ENCODE measurements at regions not wholly inside any gene's neighbourhood (a gene's known extent, or its start where the extent isn't known, plus 50 kb on each side); places are given as distances from the start of the nearest gene placed in this dataset.

GRCh38 chr15:69628256-69629093, 175.9 kb downstream of the RPLP1 start:
- H2AK5ac ChIP-seq (ENCODE audit: low read length, severe bottlenecking) = no peak overlapping the region
- H3K79me1 ChIP-seq (replicated peaks; ENCODE audit: low read length, poor library complexity, severe bottlenecking) = no peaks in the 10 kb centered on the region
- peaks cover 52 to 64% of the 10 kb centered on the region in 2 experiments for H3K27me3 ChIP-seq (ENCODE audit: control insufficient read depth in 1 of 2, insufficient read depth in 1 of 2, low read length in 2 of 2)
- H2BK12ac ChIP-seq (ENCODE audit: low read length in 2 of 2) = no peak overlapping the region
- H3K4me1 ChIP-seq (ENCODE audit: control insufficient read depth, insufficient read depth, low read depth, low read length) = no peaks in the 10 kb centered on the region
- no peak overlapping the region for H3K14ac ChIP-seq (ENCODE audit: low read length in 2 of 2)
- H2AFZ ChIP-seq (ENCODE audit: low read depth, low read length) = no peak overlapping the region
- H3K27ac ChIP-seq (ENCODE audit: low read length, poor library complexity, severe bottlenecking) = no peak overlapping the region
- no peak overlapping the region for H3K4me3 ChIP-seq (ENCODE audit: insufficient read depth in 1 of 2, low read depth in 1 of 2, low read length in 2 of 2)
- no peak overlapping the region for H2BK5ac ChIP-seq (ENCODE audit: low read depth, low read length, poor library complexity, severe bottlenecking)
- no peak overlapping the region for H3K18ac ChIP-seq (ENCODE audit: low read depth in 1 of 2, low read length in 2 of 2)
- peaks cover 2% of the 10 kb centered on the region for H3K9me3 ChIP-seq (ENCODE audit: control insufficient read depth, low read length)
- H3K9ac ChIP-seq (ENCODE audit: low read length) = no peak overlapping the region
- no peak overlapping the region for H3K4me2 ChIP-seq (ENCODE audit: low read length, poor library complexity, severe bottlenecking)
- no peak overlapping the region for H2BK120ac ChIP-seq (ENCODE audit: low read depth, low read length)
- H3K4ac ChIP-seq (ENCODE audit: low read depth in 1 of 2, low read length in 2 of 2) = no peak overlapping the region
- no peak for DNase-seq
- WGBS = 80% methylated on average over 8 of the region's 12 CpGs
- no peak overlapping the region for H2BK15ac ChIP-seq (ENCODE audit: low read depth, poor library complexity, severe bottlenecking)
- no peak overlapping the region for H4K91ac ChIP-seq (ENCODE audit: low read length)
- no peak overlapping the region for H3K23ac ChIP-seq (ENCODE audit: low read length in 2 of 2)
- no peak overlapping the region for H4K8ac ChIP-seq (ENCODE audit: low read length)
- H3K36me3 ChIP-seq (ENCODE audit: control insufficient read depth in 1 of 2, insufficient read depth in 2 of 2, low read depth in 1 of 2, low read length in 2 of 2) = no peaks in the 10 kb centered on the region

- no peak overlapping the region for H2BK120ac ChIP-seq (ENCODE audit: low read depth, low read length)
- no peak for DNase-seq
- H2AFZ ChIP-seq (ENCODE audit: low read depth, low read length) = no peak overlapping the region
- H2AK5ac ChIP-seq (ENCODE audit: low read length, severe bottlenecking) = no peak overlapping the region
- H3K14ac ChIP-seq (ENCODE audit: low read length in 2 of 2) = no peak overlapping the region
- no peak overlapping the region for H2BK15ac ChIP-seq (ENCODE audit: low read depth, poor library complexity, severe bottlenecking)
- no peak overlapping the region for H3K18ac ChIP-seq (ENCODE audit: low read depth in 1 of 2, low read length in 2 of 2)
- H3K27me3 ChIP-seq (ENCODE audit: control insufficient read depth in 1 of 2, insufficient read depth in 1 of 2, low read length in 2 of 2) = peaks cover 52 to 64% of the 10 kb centered on the region in 2 experiments
- no peak overlapping the region for H2BK12ac ChIP-seq (ENCODE audit: low read length in 2 of 2)
- H3K9ac ChIP-seq (ENCODE audit: low read length) = no peak overlapping the region
- no peak overlapping the region for H3K4ac ChIP-seq (ENCODE audit: low read depth in 1 of 2, low read length in 2 of 2)
- 90% methylated on average over 15 of the region's 15 CpGs for WGBS
- H2BK5ac ChIP-seq (ENCODE audit: low read depth, low read length, poor library complexity, severe bottlenecking) = no peak overlapping the region
- H3K79me1 ChIP-seq (replicated peaks; ENCODE audit: low read length, poor library complexity, severe bottlenecking) = no peaks in the 10 kb centered on the region
- H3K4me2 ChIP-seq (ENCODE audit: low read length, poor library complexity, severe bottlenecking) = no peak overlapping the region
- H4K91ac ChIP-seq (ENCODE audit: low read length) = no peak overlapping the region
- no peaks in the 10 kb centered on the region for H3K36me3 ChIP-seq (ENCODE audit: control insufficient read depth in 1 of 2, insufficient read depth in 2 of 2, low read depth in 1 of 2, low read length in 2 of 2)
- no peak overlapping the region for H3K23ac ChIP-seq (ENCODE audit: low read length in 2 of 2)
- no peaks in the 10 kb centered on the region for H3K4me1 ChIP-seq (ENCODE audit: control insufficient read depth, insufficient read depth, low read depth, low read length)
- no peak overlapping the region for H4K8ac ChIP-seq (ENCODE audit: low read length)
- H3K4me3 ChIP-seq (ENCODE audit: insufficient read depth in 1 of 2, low read depth in 1 of 2, low read length in 2 of 2) = no peak overlapping the region
- peaks cover 9% of the 10 kb centered on the region for H3K9me3 ChIP-seq (ENCODE audit: control insufficient read depth, low read length)
- no peak overlapping the region for H3K27ac ChIP-seq (ENCODE audit: low read length, poor library complexity, severe bottlenecking)
Observed at GRCh38 chr15:69629631-69630161, 177.1 kb downstream of the RPLP1 start.

DNA sequence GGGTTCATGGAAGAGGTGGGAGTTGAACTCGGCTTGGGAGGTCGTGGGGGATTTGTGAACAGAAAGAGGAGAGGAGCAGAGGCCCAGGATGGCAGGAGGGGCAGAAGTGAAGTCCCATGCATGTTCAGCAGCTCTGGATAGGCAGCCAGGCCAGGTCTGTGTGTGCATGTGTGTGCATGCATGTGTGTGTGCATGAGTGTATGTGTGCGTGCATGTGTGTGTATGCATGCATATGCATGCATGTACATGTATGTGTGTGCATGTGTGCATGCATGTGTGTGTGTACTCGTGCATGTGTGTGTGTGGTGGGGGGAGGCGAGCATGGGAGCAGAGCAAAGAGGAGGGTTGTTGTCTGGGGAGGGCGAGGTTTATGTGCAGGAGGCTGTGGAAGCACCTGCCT, 178.4 kb downstream of the RPLP1 start:
- H3K79me1 ChIP-seq (replicated peaks; ENCODE audit: low read length, poor library complexity, severe bottlenecking) = no peaks in the 10 kb centered on the region
- no peak overlapping the region for H2BK12ac ChIP-seq (ENCODE audit: low read length in 2 of 2)
- no peak overlapping the region for H3K4me3 ChIP-seq (ENCODE audit: insufficient read depth in 1 of 2, low read depth in 1 of 2, low read length in 2 of 2)
- no peak overlapping the region for H3K4ac ChIP-seq (ENCODE audit: low read depth in 1 of 2, low read length in 2 of 2)
- no peak overlapping the region for H2BK5ac ChIP-seq (ENCODE audit: low read depth, low read length, poor library complexity, severe bottlenecking)
- no peak overlapping the region for H2BK120ac ChIP-seq (ENCODE audit: low read depth, low read length)
- H3K14ac ChIP-seq (ENCODE audit: low read length in 2 of 2) = no peak overlapping the region
- no peak overlapping the region for H2BK15ac ChIP-seq (ENCODE audit: low read depth, poor library complexity, severe bottlenecking)
- H3K27ac ChIP-seq (ENCODE audit: low read length, poor library complexity, severe bottlenecking) = no peak overlapping the region
- H3K9me3 ChIP-seq (ENCODE audit: control insufficient read depth, low read length) = peaks cover 9% of the 10 kb centered on the region
- no peak overlapping the region for H3K18ac ChIP-seq (ENCODE audit: low read depth in 1 of 2, low read length in 2 of 2)
- H3K4me2 ChIP-seq (ENCODE audit: low read length, poor library complexity, severe bottlenecking) = no peak overlapping the region
- no peaks in the 10 kb centered on the region for H3K4me1 ChIP-seq (ENCODE audit: control insufficient read depth, insufficient read depth, low read depth, low read length)
- H3K23ac ChIP-seq (ENCODE audit: low read length in 2 of 2) = no peak overlapping the region
- no peaks in the 10 kb centered on the region for H3K36me3 ChIP-seq (ENCODE audit: control insufficient read depth in 1 of 2, insufficient read depth in 2 of 2, low read depth in 1 of 2, low read length in 2 of 2)
- H2AK5ac ChIP-seq (ENCODE audit: low read length, severe bottlenecking) = no peak overlapping the region
- no peak overlapping the region for H3K9ac ChIP-seq (ENCODE audit: low read length)
- DNase-seq = no peak
- peaks cover 52 to 77% of the 10 kb centered on the region in 2 experiments for H3K27me3 ChIP-seq (ENCODE audit: control insufficient read depth in 1 of 2, insufficient read depth in 1 of 2, low read length in 2 of 2)
- H4K91ac ChIP-seq (ENCODE audit: low read length) = no peak overlapping the region
- no peak overlapping the region for H4K8ac ChIP-seq (ENCODE audit: low read length)
- WGBS = 67% methylated on average over 6 of the region's 6 CpGs
- no peak overlapping the region for H2AFZ ChIP-seq (ENCODE audit: low read depth, low read length)

GRCh38 chr15:69631978-69632377, 179.4 kb downstream of the RPLP1 start:
- H3K4me1 ChIP-seq (ENCODE audit: control insufficient read depth, insufficient read depth, low read depth, low read length) = no peaks in the 10 kb centered on the region
- no peaks in the 10 kb centered on the region for H3K79me1 ChIP-seq (replicated peaks; ENCODE audit: low read length, poor library complexity, severe bottlenecking)
- H2AFZ ChIP-seq (ENCODE audit: low read depth, low read length) = no peak overlapping the region
- no peak overlapping the region for H3K27ac ChIP-seq (ENCODE audit: low read length, poor library complexity, severe bottlenecking)
- no peak overlapping the region for H2BK12ac ChIP-seq (ENCODE audit: low read length in 2 of 2)
- H4K91ac ChIP-seq (ENCODE audit: low read length) = no peak overlapping the region
- no peak overlapping the region for H2BK15ac ChIP-seq (ENCODE audit: low read depth, poor library complexity, severe bottlenecking)
- no peak overlapping the region for H2BK5ac ChIP-seq (ENCODE audit: low read depth, low read length, poor library complexity, severe bottlenecking)
- H2AK5ac ChIP-seq (ENCODE audit: low read length, severe bottlenecking) = no peak overlapping the region
- H3K4ac ChIP-seq (ENCODE audit: low read depth in 1 of 2, low read length in 2 of 2) = no peak overlapping the region
- no peak overlapping the region for H2BK120ac ChIP-seq (ENCODE audit: low read depth, low read length)
- no peak for DNase-seq
- H3K14ac ChIP-seq (ENCODE audit: low read length in 2 of 2) = no peak overlapping the region
- no peak overlapping the region for H3K9ac ChIP-seq (ENCODE audit: low read length)
- peaks cover 9% of the 10 kb centered on the region for H3K9me3 ChIP-seq (ENCODE audit: control insufficient read depth, low read length)
- no peak overlapping the region for H3K23ac ChIP-seq (ENCODE audit: low read length in 2 of 2)
- H3K27me3 ChIP-seq (ENCODE audit: control insufficient read depth in 1 of 2, insufficient read depth in 1 of 2, low read length in 2 of 2) = peaks cover 46 to 85% of the 10 kb centered on the region in 2 experiments
- H3K36me3 ChIP-seq (ENCODE audit: control insufficient read depth in 1 of 2, insufficient read depth in 2 of 2, low read depth in 1 of 2, low read length in 2 of 2) = no peaks in the 10 kb centered on the region
- no peak overlapping the region for H3K4me3 ChIP-seq (ENCODE audit: insufficient read depth in 1 of 2, low read depth in 1 of 2, low read length in 2 of 2)
- no peak overlapping the region for H3K4me2 ChIP-seq (ENCODE audit: low read length, poor library complexity, severe bottlenecking)
- 14% methylated on average over 1 of the region's 4 CpGs for WGBS
- no peak overlapping the region for H4K8ac ChIP-seq (ENCODE audit: low read length)
- no peak overlapping the region for H3K18ac ChIP-seq (ENCODE audit: low read depth in 1 of 2, low read length in 2 of 2)
